Breast epithelium (tissue), 3 donors: ENCODE measurements at regions not wholly inside any gene's neighbourhood (a gene's known extent, or its start where the extent isn't known, plus 50 kb on each side); places are given as distances from the start of the nearest gene placed in this dataset.

ENCODE experiments used
- CTCF ChIP-seq, 3 donors: fragments of 450-650 bp; IDR thresholded peaks; one replicate each; pipeline ENCODE4 v1.5.1; 2016 to 2017; ENCODE audit warnings: antibody characterized with exemption in 3 of 3, mild to moderate bottlenecking in 3 of 3, moderate library complexity in 3 of 3
- POLR2A ChIP-seq: fragments of 450-650 bp; IDR thresholded peaks from one replicate; pipeline ENCODE4 v1.6.1; 2016; ENCODE audit warnings: antibody characterized with exemption, mild to moderate bottlenecking, moderate library complexity
- POLR2AphosphoS5 ChIP-seq, 3 donors: sonication (generic); formaldehyde crosslinking; IDR thresholded peaks; one replicate each; pipeline ENCODE4 v1.6.1; 2017; ENCODE audit warnings: antibody characterized with exemption in 3 of 3

- no peak for TF ChIP-seq CTCF (IDR thresholded peaks at IDR 0.05)
- TF ChIP-seq POLR2A: no peak
- TF ChIP-seq POLR2AphosphoS5 (IDR thresholded peaks at IDR 0.05): no peak
Measured at GRCh38 chr10:114879093-114879492, 57.5 kb downstream of the FHIP2A start.
